CD14-positive monocyte (primary cell): ENCODE measurements at regions not wholly inside any gene's neighbourhood (a gene's known extent, or its start where the extent isn't known, plus 50 kb on each side); places are given as distances from the start of the nearest gene placed in this dataset.

Source experiments
- DNase-seq, 3 donors: peaks; one replicate each; pipeline ENCODE4 v3.0.0-alpha.2; 2011 to 2022
- H2AFZ ChIP-seq: 2 replicates; pipeline ENCODE4 v1.6.0; 2012; ENCODE audit warnings: mild to moderate bottlenecking, low read depth, low read length, inconsistent platforms; ENCODE audit not compliant: insufficient read depth, poor library complexity, severe bottlenecking
- H3K27ac ChIP-seq, 2 donors: 1 replicate in 1 of 2; 2 replicates in 1 of 2; pipeline ENCODE4 v1.5.1; 2012 to 2013; ENCODE audit warnings: low read length in 2 of 2, control low read depth in 1 of 2, inconsistent platforms in 1 of 2, low read depth in 1 of 2, mild to moderate bottlenecking in 1 of 2
- H3K27me3 ChIP-seq, 2 donors: one replicate each; pipeline versions ENCODE4 v1.6.0 to v1.6.1; 2011 to 2013; ENCODE audit warnings: low read length in 2 of 2; ENCODE audit not compliant: control insufficient read depth in 2 of 2, insufficient read depth in 2 of 2
- H3K36me3 ChIP-seq, 2 donors: replicated peaks in 1 of 2; 1 replicate in 1 of 2; 2 replicates in 1 of 2; pipeline versions ENCODE4 v1.5.1 to v1.6.1; 2012 to 2013; ENCODE audit warnings: low read length in 2 of 2, control low read depth in 1 of 2, inconsistent platforms in 1 of 2, mild to moderate bottlenecking in 1 of 2; ENCODE audit not compliant: insufficient read depth in 2 of 2, control insufficient read depth in 1 of 2
- H3K4me1 ChIP-seq, 2 donors: 1 replicate in 1 of 2; 2 replicates in 1 of 2; pipeline versions ENCODE4 v1.5.1 to v1.6.1; 2012 to 2013; ENCODE audit warnings: low read length in 2 of 2, control low read depth in 1 of 2, inconsistent platforms in 1 of 2, mild to moderate bottlenecking in 1 of 2, moderate library complexity in 1 of 2; ENCODE audit not compliant: insufficient read depth in 2 of 2, control insufficient read depth in 1 of 2
- H3K4me2 ChIP-seq: replicated peaks from 2 replicates; pipeline ENCODE3; 2012; ENCODE audit warnings: low read length, moderate library complexity, mild to moderate bottlenecking; ENCODE audit not compliant: poor library complexity, severe bottlenecking; ENCODE audit errors: extremely low read depth
- H3K4me3 ChIP-seq, 3 experiments: fragments of 200-600 bp in 1 of 3; sonication (generic) in 1 of 3; replicated peaks in 1 of 3; 1 replicate in 2 of 3; 2 replicates in 1 of 3; pipeline ENCODE4 v1.5.1; 2011 to 2013; ENCODE audit warnings: low read length in 3 of 3, mild to moderate bottlenecking in 3 of 3, control low read depth in 2 of 3, low read depth in 2 of 3, inconsistent platforms in 1 of 3, moderate library complexity in 1 of 3
- H3K79me2 ChIP-seq: 2 replicates; pipeline ENCODE4 v1.6.0; 2012; ENCODE audit warnings: mild to moderate bottlenecking, control low read depth, inconsistent platforms, low read length, moderate library complexity; ENCODE audit not compliant: insufficient read depth
- H3K9ac ChIP-seq: 2 replicates; pipeline ENCODE4 v1.6.0; 2017; ENCODE audit warnings: low read length, mild to moderate bottlenecking; ENCODE audit not compliant: insufficient read depth, poor library complexity, severe bottlenecking
- H3K9me3 ChIP-seq, 2 donors: replicated peaks in 1 of 2; 1 replicate in 1 of 2; 2 replicates in 1 of 2; pipeline versions ENCODE4 v1.5.1 to v1.6.1; 2012 to 2013; ENCODE audit warnings: low read length in 2 of 2, control low read depth in 1 of 2; ENCODE audit not compliant: control insufficient read depth in 1 of 2, insufficient read depth in 1 of 2
- H4K20me1 ChIP-seq: 2 replicates; pipeline ENCODE4 v1.6.0; 2012; ENCODE audit warnings: mild to moderate bottlenecking, low read length, control low read depth, moderate library complexity; ENCODE audit not compliant: insufficient read depth
- H3K27ac Mint-ChIP-seq, 7 donors: one replicate each; pipeline ENCODE4 v1.8.0; 2020; ENCODE audit warnings: mild to moderate bottlenecking in 7 of 7, mixed read lengths in 7 of 7, moderate library complexity in 6 of 7, inconsistent platforms in 2 of 7
- H3K27me3 Mint-ChIP-seq, 3 donors: one replicate each; pipeline ENCODE4 v1.8.0; 2021 to 2022; ENCODE audit warnings: low read depth in 3 of 3, mild to moderate bottlenecking in 3 of 3, mixed read lengths in 3 of 3, moderate library complexity in 3 of 3, inconsistent platforms in 1 of 3
- H3K36me3 Mint-ChIP-seq, 2 donors: one replicate each; pipeline ENCODE4 v1.8.0; 2020; ENCODE audit warnings: mixed read lengths in 2 of 2, inconsistent platforms in 1 of 2, mild to moderate bottlenecking in 1 of 2
- H3K4me1 Mint-ChIP-seq: one replicate; pipeline ENCODE4 v1.8.0; 2020; ENCODE audit warnings: mild to moderate bottlenecking, mixed read lengths
- H3K4me3 Mint-ChIP-seq, 2 donors: one replicate each; pipeline ENCODE4 v1.8.0; 2020; ENCODE audit warnings: mild to moderate bottlenecking in 2 of 2, mixed read lengths in 2 of 2, moderate library complexity in 1 of 2
- H3K9me3 Mint-ChIP-seq, 7 donors: one replicate each; pipeline ENCODE4 v1.8.0; 2020 to 2022; ENCODE audit warnings: mixed read lengths in 7 of 7, mild to moderate bottlenecking in 6 of 7, moderate library complexity in 6 of 7, inconsistent platforms in 2 of 7
- CTCF ChIP-seq: fragments of 200-600 bp; IDR thresholded peaks from one replicate; pipeline ENCODE4 v1.8.0; 2022; ENCODE audit warnings: antibody characterized with exemption, mild to moderate bottlenecking
- WGBS: methylation state at CpG from one replicate; pipeline ENCODE4 v1.1.5; 2013; ENCODE audit warnings: missing lambda C conversion rate; ENCODE audit not compliant: insufficient coverage; 5-methylcytosine and 5-hydroxymethylcytosine counted together
- intact Hi-C, 2 donors: fragments of 100-400 bp; cut with micrococcal nuclease; formaldehyde crosslinking; loops; one replicate each; pipeline versions ENCODE4 v1.15.0 to v1.15.1; 2023

DNA sequence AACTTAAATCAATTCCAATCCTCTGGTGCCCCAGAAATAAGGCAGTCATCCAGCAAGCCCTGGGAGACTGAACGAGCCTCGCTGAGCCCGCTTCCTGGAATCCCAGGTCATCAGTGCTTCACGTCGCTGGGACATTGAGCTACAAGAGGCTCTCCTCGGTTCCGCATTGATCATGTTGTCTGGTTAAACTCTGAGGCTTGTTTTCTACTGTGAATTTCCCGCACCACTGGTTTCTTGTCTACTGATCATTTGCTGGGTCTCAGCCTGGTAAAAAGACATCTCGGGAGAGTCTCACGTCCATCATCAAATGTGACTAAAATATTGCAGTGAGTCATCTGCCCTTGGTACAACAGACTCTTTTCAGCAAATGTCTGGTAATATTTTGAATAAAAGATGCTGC lies 569.2 kb downstream of the QKI start:
- no peaks in the 10 kb centered on the region for H3K36me3 ChIP-seq
- H3K9me3 ChIP-seq, result no peaks in the 10 kb centered on the region
- Mint-ChIP-seq H3K36me3 (no peaks in the 10 kb centered on the region), H3K9me3 (peaks cover 0 to 4% (median under 1%) of the 10 kb centered on the region in 7 donors), H3K4me1 (peaks cover 12% of the 10 kb centered on the region), H3K27me3 (peaks cover 5 to 12% (median 8%) of the 10 kb centered on the region in 3 donors), H3K4me3 (no peak overlapping the region), H3K27ac (no peak overlapping the region)
- H3K4me2 ChIP-seq, result no peak overlapping the region
- no peak overlapping the region for H3K9ac ChIP-seq
- no peak overlapping the region for H3K4me3 ChIP-seq
- H3K27ac ChIP-seq, result no peak overlapping the region
- H3K79me2 ChIP-seq, result no peaks in the 10 kb centered on the region
- TF ChIP-seq CTCF, result no peak
- DNase-seq, result no peak
- H4K20me1 ChIP-seq, result no peaks in the 10 kb centered on the region
- intact Hi-C loops, result no loop called here
- no peaks in the 10 kb centered on the region for H3K27me3 ChIP-seq
- H3K4me1 ChIP-seq, result peaks cover 3 to 4% of the 10 kb centered on the region in 2 donors
- 96% methylated on average over 10 of the region's 10 CpGs for WGBS
- H2AFZ ChIP-seq, result no peak overlapping the region

- no peaks in the 10 kb centered on the region for H3K27me3 ChIP-seq
- no peak overlapping the region for H3K4me2 ChIP-seq
- H3K79me2 ChIP-seq, result no peaks in the 10 kb centered on the region
- H4K20me1 ChIP-seq, result no peaks in the 10 kb centered on the region
- H3K9ac ChIP-seq, result no peak overlapping the region
- TF ChIP-seq CTCF, result no peak
- no peaks in the 10 kb centered on the region for H3K36me3 Mint-ChIP-seq
- no peak overlapping the region for H2AFZ ChIP-seq
- H3K9me3 ChIP-seq, result peaks cover 0 to 3% of the 10 kb centered on the region in 2 donors
- no peak overlapping the region for H3K4me3 ChIP-seq
- no peak overlapping the region for H3K27ac Mint-ChIP-seq
- H3K27me3 Mint-ChIP-seq, result peaks cover 2 to 11% (median 2%) of the 10 kb centered on the region in 3 donors
- WGBS, result no CpG with 5 or more reads among the region's 2 CpGs
- peaks cover 0 to 6% (median 4%) of the 10 kb centered on the region in 7 donors for H3K9me3 Mint-ChIP-seq
- DNase-seq, result no peak
- H3K4me3 Mint-ChIP-seq, result no peak overlapping the region
- intact Hi-C loops, result no loop called here
- H3K36me3 ChIP-seq, result no peaks in the 10 kb centered on the region
- H3K27ac ChIP-seq, result no peak overlapping the region
- H3K4me1 ChIP-seq, result no peaks in the 10 kb centered on the region
- no peaks in the 10 kb centered on the region for H3K4me1 Mint-ChIP-seq
These were observed 559.8 kb downstream of the QKI start for GRCh38 chr6:163974322-163974721.
